Endodermal cell (in vitro differentiated cells): ENCODE measurements at regions not wholly inside any gene's neighbourhood (a gene's known extent, or its start where the extent isn't known, plus 50 kb on each side); places are given as distances from the start of the nearest gene placed in this dataset.

Source experiments
- DNase-seq: peaks from one replicate; pipeline ENCODE4 v3.0.0-alpha.2; 2017
- H3K27ac ChIP-seq: 2 replicates; pipeline ENCODE4 v1.5.1; 2013; ENCODE audit warnings: mild to moderate bottlenecking, low read depth, low read length, moderate library complexity
- H3K27me3 ChIP-seq: 2 replicates; pipeline ENCODE4 v1.6.1; 2013; ENCODE audit warnings: mild to moderate bottlenecking, low read length, moderate library complexity; ENCODE audit not compliant: insufficient read depth, control insufficient read depth, poor library complexity, severe bottlenecking
- H3K36me3 ChIP-seq: 2 replicates; pipeline ENCODE4 v1.7.0; 2013; ENCODE audit warnings: mild to moderate bottlenecking, low read length, moderate library complexity; ENCODE audit not compliant: control insufficient read depth, insufficient read depth
- H3K4me1 ChIP-seq: one replicate; pipeline ENCODE4 v1.7.0; 2013; ENCODE audit warnings: low read length; ENCODE audit not compliant: control insufficient read depth, insufficient read depth
- H3K4me3 ChIP-seq: 2 replicates; pipeline ENCODE4 v1.5.1; 2013; ENCODE audit warnings: mild to moderate bottlenecking, low read length, moderate library complexity
- H3K9ac ChIP-seq: 2 replicates; pipeline ENCODE4 v1.6.1; 2013; ENCODE audit warnings: mild to moderate bottlenecking, low read length, moderate library complexity; ENCODE audit not compliant: poor library complexity, severe bottlenecking; ENCODE audit errors: extremely low read depth
- H3K9me3 ChIP-seq: 2 replicates; pipeline ENCODE4 v1.6.1; 2013; ENCODE audit warnings: mild to moderate bottlenecking, low read length, moderate library complexity; ENCODE audit not compliant: control insufficient read depth
- H3K27ac Mint-ChIP-seq: 2 replicates; pipeline ENCODE4 v1.8.0; 2020; ENCODE audit warnings: mixed read lengths
- H3K27me3 Mint-ChIP-seq: 2 replicates; pipeline ENCODE4 v1.8.0; 2021; ENCODE audit warnings: mild to moderate bottlenecking, mixed read lengths; ENCODE audit not compliant: insufficient read depth
- H3K36me3 Mint-ChIP-seq: 2 replicates; pipeline ENCODE4 v1.8.0; 2020; ENCODE audit warnings: low read depth, mixed read lengths
- H3K4me1 Mint-ChIP-seq: 2 replicates; pipeline ENCODE4 v1.8.0; 2020; ENCODE audit warnings: mixed read lengths
- H3K4me3 Mint-ChIP-seq: 2 replicates; pipeline ENCODE4 v1.8.0; 2020; ENCODE audit warnings: mild to moderate bottlenecking, moderate library complexity, mixed read lengths
- H3K9me3 Mint-ChIP-seq: 2 replicates; pipeline ENCODE4 v1.8.0; 2020; ENCODE audit warnings: mild to moderate bottlenecking, mixed read lengths
- CTCF ChIP-seq: fragments of 200-600 bp; sonication (generic); conservative IDR thresholded peaks from 2 replicates; pipeline ENCODE4 v1.5.0; 2021; ENCODE audit warnings: antibody characterized with exemption, mild to moderate bottlenecking
- WGBS, 2 experiments: methylation state at CpG; one replicate each; pipeline versions ENCODE4 v1.1.5 to v1.1.7; 2013; ENCODE audit warnings: missing lambda C conversion rate in 2 of 2, mixed read lengths in 1 of 2; ENCODE audit not compliant: insufficient coverage in 1 of 2, insufficient read length in 1 of 2; 5-methylcytosine and 5-hydroxymethylcytosine counted together

- Mint-ChIP-seq H3K4me3 (no peak overlapping the region), H3K27me3 (no peaks in the 10 kb centered on the region), H3K36me3 (no peaks in the 10 kb centered on the region), H3K4me1 (no peaks in the 10 kb centered on the region), H3K27ac (no peak overlapping the region), H3K9me3 (no peaks in the 10 kb centered on the region)
- TF ChIP-seq CTCF, result no peak
- H3K4me3 ChIP-seq, result no peak overlapping the region
- no peak overlapping the region for H3K27ac ChIP-seq
- 86 to 100% methylated on average over 1 of the region's 1 CpG for WGBS, 2 experiments
- no peak for DNase-seq
- no peaks in the 10 kb centered on the region for H3K36me3 ChIP-seq
- H3K27me3 ChIP-seq, result no peaks in the 10 kb centered on the region
- no peak overlapping the region for H3K9ac ChIP-seq
- H3K9me3 ChIP-seq, result no peaks in the 10 kb centered on the region
- no peaks in the 10 kb centered on the region for H3K4me1 ChIP-seq
Measured at GRCh38 chr13:89204435-89204834, 1533.3 kb downstream of the SLITRK5 start.

- H3K27me3 Mint-ChIP-seq, result no peaks in the 10 kb centered on the region
Measured at GRCh38 chr13:89205856-89206520, 1534.8 kb downstream of the SLITRK5 start.

GRCh38 chr13:89212186-89212585 lies 1541.0 kb downstream of the SLITRK5 start:
- no peak overlapping the region for H3K9ac ChIP-seq
- H3K27me3 Mint-ChIP-seq, result no peaks in the 10 kb centered on the region
- no peak overlapping the region for H3K4me3 ChIP-seq
- no peaks in the 10 kb centered on the region for H3K4me1 ChIP-seq
- DNase-seq, result no peak
- no CpG with 5 or more reads among the region's 1 CpG for WGBS, 2 experiments
- H3K4me1 Mint-ChIP-seq, result no peaks in the 10 kb centered on the region
- no peak overlapping the region for H3K4me3 Mint-ChIP-seq
- H3K36me3 Mint-ChIP-seq, result no peaks in the 10 kb centered on the region
- TF ChIP-seq CTCF, result no peak
- no peak overlapping the region for H3K27ac Mint-ChIP-seq
- no peaks in the 10 kb centered on the region for H3K27me3 ChIP-seq
- no peaks in the 10 kb centered on the region for H3K9me3 Mint-ChIP-seq
- H3K36me3 ChIP-seq, result no peaks in the 10 kb centered on the region
- no peaks in the 10 kb centered on the region for H3K9me3 ChIP-seq
- H3K27ac ChIP-seq, result no peak overlapping the region

More at GRCh38 chr13:89205856-89206520, 1534.8 kb downstream of the SLITRK5 start:
- no peak overlapping the region for H3K27ac ChIP-seq
- 79 to 81% methylated on average over 3 of the region's 3 CpGs for WGBS, 2 experiments
- DNase-seq, result no peak
- H3K4me1 ChIP-seq, result no peaks in the 10 kb centered on the region
- Mint-ChIP-seq H3K9me3 (no peaks in the 10 kb centered on the region), H3K4me3 (no peak overlapping the region), H3K27ac (no peak overlapping the region), H3K36me3 (no peaks in the 10 kb centered on the region), H3K4me1 (no peaks in the 10 kb centered on the region)
- no peaks in the 10 kb centered on the region for H3K27me3 ChIP-seq
- no peak for TF ChIP-seq CTCF
- H3K9me3 ChIP-seq, result no peaks in the 10 kb centered on the region
- no peaks in the 10 kb centered on the region for H3K36me3 ChIP-seq
- H3K9ac ChIP-seq, result no peak overlapping the region
- no peak overlapping the region for H3K4me3 ChIP-seq
